ENCODE measurements at regions not wholly inside any gene's neighbourhood (a gene's known extent, or its start where the extent isn't known, plus 50 kb on each side); places are given as distances from the start of the nearest gene placed in this dataset.

DNA sequence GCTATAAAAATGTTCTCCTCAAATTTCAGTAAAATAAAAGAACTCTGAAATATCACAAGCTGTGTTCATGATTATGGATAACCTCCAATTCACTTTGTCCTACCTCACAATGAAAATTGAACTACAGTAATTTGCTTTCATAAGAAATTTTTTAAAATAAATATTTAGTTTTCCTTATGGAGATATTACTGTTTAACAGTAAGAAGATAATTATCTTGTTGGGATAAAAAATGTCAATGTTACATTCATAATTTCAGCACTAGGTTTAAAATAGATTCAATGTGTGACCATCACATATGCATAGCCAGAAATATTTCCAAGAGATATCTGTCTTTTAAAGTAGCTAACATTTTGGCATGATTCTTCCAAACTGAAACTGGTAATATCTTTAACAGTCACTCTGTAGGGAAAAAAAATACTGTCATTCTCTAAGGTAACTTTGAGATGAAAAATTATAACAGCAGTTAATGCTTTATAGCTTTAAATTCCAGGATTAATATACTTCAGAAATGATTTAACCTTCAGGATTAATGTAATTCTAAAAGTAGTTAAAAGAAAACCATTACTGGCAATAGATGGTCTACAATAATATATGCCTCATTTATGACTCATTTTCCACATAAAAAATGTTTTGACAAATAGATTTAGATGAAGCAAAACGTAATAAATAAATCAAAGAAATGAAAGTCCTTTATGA is 91.3 kb downstream of the SPRY2 start:
- H3K27me3 Mint-ChIP-seq, result peaks cover 0 to 6% of the 10 kb centered on the region in 2 donors
- no peaks in the 10 kb centered on the region for H3K36me3 Mint-ChIP-seq
- peak overlapping the region; percentile 28 for H3K4me3 Mint-ChIP-seq
- H3K9me3 Mint-ChIP-seq, result no peaks in the 10 kb centered on the region
- peak overlapping the region in 1 of 2 donors; percentile 44 for H3K27ac Mint-ChIP-seq
- no peak for DNase-seq (ENCODE audit: low spot score)
- H3K4me1 Mint-ChIP-seq (ENCODE audit: low read depth in 2 of 2), result peaks cover 0 to 5% of the 10 kb centered on the region in 2 donors
- no peak for ATAC-seq

DNA sequence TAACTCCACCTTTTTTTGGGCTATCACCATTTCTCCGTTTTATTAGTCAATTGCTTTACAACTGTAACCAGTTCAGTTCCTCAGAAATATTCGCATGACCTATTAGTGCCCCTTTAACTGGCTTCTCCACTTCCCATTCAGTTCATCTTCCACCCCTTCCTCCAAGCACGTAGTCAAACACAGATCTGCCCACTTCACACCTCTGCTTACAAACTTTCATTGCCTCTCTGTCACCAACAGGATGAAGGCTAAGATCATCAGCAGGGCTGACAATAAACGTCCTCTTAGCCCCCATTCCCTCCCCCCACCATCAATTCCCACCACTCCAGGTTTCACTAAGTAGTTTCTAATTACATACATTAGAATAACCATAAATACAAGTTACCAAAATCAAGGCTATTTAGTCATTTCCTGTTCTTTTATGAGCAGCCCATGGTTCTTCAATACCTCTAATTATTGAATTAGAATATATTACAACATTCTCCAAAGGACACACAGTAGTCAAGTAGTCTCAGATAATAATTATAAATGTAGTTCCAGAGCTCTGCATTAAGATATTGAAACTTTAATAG is 95.7 kb downstream of the SPRY2 start:
- ATAC-seq, result peak in 1 of 2 donors; percentile 56
- Mint-ChIP-seq H3K27ac (no peak overlapping the region), H3K4me1 (ENCODE audit: low read depth in 2 of 2) (peaks cover 0 to 5% of the 10 kb centered on the region in 2 donors), H3K36me3 (no peaks in the 10 kb centered on the region), H3K4me3 (no peak overlapping the region), H3K27me3 (peaks cover 0 to 11% of the 10 kb centered on the region in 2 donors), H3K9me3 (no peaks in the 10 kb centered on the region)
- no peak for DNase-seq (ENCODE audit: low spot score)

DNA sequence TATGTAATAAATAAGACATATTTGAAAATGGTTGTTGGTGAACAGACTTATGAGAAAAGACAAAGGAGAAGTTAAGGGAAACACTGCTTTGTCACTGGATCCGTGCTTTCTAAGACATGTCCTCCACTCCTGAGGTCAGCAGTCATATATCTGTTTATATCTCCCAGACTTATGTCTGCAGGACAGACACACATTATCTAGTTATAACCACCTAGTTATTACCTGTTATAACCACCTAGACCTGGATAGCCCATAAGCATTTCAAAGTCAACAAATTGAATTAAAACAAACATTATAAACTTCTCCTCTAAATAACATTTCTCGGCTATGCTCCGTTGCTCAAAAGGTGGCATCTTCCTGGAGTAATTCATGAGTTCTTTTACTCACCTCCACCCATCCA is 96.4 kb downstream of the SPRY2 start:
- ATAC-seq, result no peak
- Mint-ChIP-seq H3K27me3 (peaks cover 0 to 11% of the 10 kb centered on the region in 2 donors), H3K4me1 (ENCODE audit: low read depth in 2 of 2) (peaks cover 0 to 5% of the 10 kb centered on the region in 2 donors)

DNA sequence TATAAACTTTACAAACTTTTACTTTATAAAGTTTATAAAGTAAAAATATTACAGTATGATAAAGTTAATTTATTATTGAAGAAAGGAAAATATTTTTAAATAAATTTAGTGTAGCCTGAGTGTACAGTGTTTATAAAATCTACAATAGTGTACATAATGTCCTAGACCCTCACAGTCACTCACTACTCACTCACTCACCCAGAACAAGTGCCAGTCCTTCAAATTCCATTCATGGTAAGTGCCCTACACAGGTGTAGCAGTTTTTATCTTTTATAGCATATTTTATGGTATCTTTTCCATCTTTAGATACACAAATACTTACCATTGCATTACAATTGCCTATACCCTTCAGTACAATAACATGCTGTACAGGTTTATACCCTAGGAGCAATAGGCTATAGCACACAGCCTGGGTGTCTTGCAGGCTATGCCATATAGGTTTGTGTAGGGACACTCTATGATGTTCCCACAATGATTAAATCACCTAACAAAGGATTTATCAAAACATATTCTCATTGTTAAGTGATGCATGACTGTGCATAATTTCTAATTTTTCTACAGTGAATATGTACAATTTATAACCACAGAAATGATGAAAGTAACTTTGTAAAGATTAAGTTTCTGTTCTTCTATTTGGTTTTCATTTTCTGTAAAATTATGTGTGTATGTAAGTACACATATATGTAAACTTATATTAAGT is 98.0 kb downstream of the SPRY2 start:
- Mint-ChIP-seq H3K36me3 (no peaks in the 10 kb centered on the region), H3K27ac (no peak overlapping the region), H3K27me3 (peaks cover 3 to 20% of the 10 kb centered on the region in 2 donors), H3K9me3 (no peaks in the 10 kb centered on the region), H3K4me3 (no peak overlapping the region), H3K4me1 (ENCODE audit: low read depth in 2 of 2) (peaks cover 0 to 5% of the 10 kb centered on the region in 2 donors)
- ATAC-seq (no peak), DNase-seq (ENCODE audit: low spot score) (no peak)

More for the DNA sequence above, 96.4 kb downstream of the SPRY2 start:
- H3K27ac Mint-ChIP-seq, result no peak overlapping the region
- no peaks in the 10 kb centered on the region for H3K9me3 Mint-ChIP-seq
- H3K36me3 Mint-ChIP-seq, result no peaks in the 10 kb centered on the region
- H3K4me3 Mint-ChIP-seq, result no peak overlapping the region
- DNase-seq (ENCODE audit: low spot score), result no peak

DNA sequence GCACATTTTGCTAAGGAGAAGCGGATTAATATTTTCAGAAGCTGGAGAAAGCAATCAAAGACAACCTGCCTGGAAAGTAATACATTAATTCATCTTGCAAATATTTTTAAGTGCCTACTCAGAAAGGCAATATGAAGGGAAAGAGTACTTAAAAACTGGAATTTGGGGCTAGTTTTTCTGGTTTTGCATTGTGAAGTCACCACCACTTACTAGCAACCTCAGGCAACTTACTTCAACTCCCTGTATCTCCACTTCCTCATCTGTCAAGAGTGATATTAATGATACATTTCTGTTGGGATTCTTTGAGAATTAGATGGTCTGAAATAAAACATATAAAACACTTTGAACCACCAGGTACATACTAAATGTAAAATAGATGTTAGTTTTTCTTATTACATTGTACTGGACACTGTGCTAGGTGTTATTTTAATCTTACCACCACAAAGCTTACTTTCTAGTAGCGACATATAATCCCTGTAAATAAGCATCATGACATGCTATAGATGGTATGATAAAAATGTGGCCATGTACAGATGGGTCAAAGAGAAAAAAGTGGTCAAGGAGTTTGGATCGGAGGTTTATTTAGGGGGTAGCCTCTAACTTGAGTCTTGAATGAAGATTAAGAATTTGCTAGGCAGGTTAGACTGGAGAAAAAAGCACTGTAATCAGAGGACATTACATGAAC is 101.2 kb downstream of the SPRY2 start:
- DNase-seq (ENCODE audit: low spot score), result no peak
- peaks cover 0 to 9% of the 10 kb centered on the region in 2 donors for H3K4me1 Mint-ChIP-seq (ENCODE audit: low read depth in 2 of 2)
- H3K4me3 Mint-ChIP-seq, result no peak overlapping the region

GRCh38 chr13:80239116-80239515 is 101.8 kb downstream of the SPRY2 start:
- Mint-ChIP-seq H3K4me3 (no peak overlapping the region), H3K9me3 (no peaks in the 10 kb centered on the region), H3K27ac (no peak overlapping the region)

More for the DNA sequence above, 101.2 kb downstream of the SPRY2 start:
- no peak overlapping the region for H3K27ac Mint-ChIP-seq
- ATAC-seq, result no peak
- no peaks in the 10 kb centered on the region for H3K9me3 Mint-ChIP-seq
- H3K36me3 Mint-ChIP-seq, result no peaks in the 10 kb centered on the region
- peaks cover 8 to 15% of the 10 kb centered on the region in 2 donors for H3K27me3 Mint-ChIP-seq

DNA sequence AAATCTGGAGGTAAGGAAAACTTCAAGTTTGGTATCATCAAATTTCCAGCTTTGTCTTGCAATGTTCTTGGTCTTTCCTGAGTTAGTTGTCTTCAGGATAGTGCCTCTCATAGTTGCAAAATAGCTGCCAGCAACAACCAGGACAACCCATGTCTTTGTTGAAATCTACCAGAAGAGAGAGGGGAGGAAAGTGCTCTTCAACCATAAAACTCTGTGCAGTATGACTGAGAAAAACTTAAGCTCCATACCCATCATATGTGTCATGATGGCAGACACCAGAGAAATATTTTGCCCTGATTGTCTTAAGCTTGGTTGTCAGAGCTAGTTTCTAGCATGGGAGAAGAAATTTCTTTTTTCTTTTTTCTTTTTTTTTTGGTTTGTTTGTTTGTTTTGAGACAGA is 103.3 kb downstream of the SPRY2 start:
- Mint-ChIP-seq H3K4me3 (no peak overlapping the region), H3K9me3 (no peaks in the 10 kb centered on the region), H3K27me3 (peaks cover 8 to 9% of the 10 kb centered on the region in 2 donors), H3K36me3 (no peaks in the 10 kb centered on the region), H3K4me1 (ENCODE audit: low read depth in 2 of 2) (peaks cover 0 to 9% of the 10 kb centered on the region in 2 donors), H3K27ac (no peak overlapping the region)
- ATAC-seq (no peak), DNase-seq (ENCODE audit: low spot score) (no peak)

More at GRCh38 chr13:80239116-80239515, 101.8 kb downstream of the SPRY2 start:
- Mint-ChIP-seq H3K27me3 (peaks cover 8 to 13% of the 10 kb centered on the region in 2 donors), H3K4me1 (ENCODE audit: low read depth in 2 of 2) (peaks cover 0 to 9% of the 10 kb centered on the region in 2 donors), H3K36me3 (no peaks in the 10 kb centered on the region)
- ATAC-seq, result no peak
- DNase-seq (ENCODE audit: low spot score), result no peak

DNA sequence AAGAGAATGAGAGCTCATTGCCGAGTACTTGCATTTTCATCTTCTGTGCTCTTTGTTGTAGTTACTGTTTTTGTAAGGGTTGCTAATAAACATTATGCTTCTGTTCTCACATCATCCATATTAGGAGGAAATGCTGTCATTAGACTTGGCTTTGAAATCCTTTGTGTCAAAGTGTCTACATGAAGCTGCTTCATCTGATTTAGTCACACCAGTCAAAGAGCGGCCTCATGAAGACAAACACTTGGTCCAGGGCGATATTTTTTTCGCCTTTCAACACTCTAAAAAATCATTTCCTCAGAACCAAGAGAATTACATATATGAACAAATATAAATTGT is 105.0 kb downstream of the SPRY2 start:
- no peaks in the 10 kb centered on the region for H3K36me3 Mint-ChIP-seq

GRCh38 chr13:80235166-80235966 is 105.6 kb downstream of the SPRY2 start:
- Mint-ChIP-seq H3K36me3 (no peaks in the 10 kb centered on the region), H3K27ac (no peak overlapping the region)
- peak; percentile 38 to 55 for ATAC-seq

More for the DNA sequence above, 105.0 kb downstream of the SPRY2 start:
- Mint-ChIP-seq H3K9me3 (no peaks in the 10 kb centered on the region), H3K27me3 (peaks cover 9 to 11% of the 10 kb centered on the region in 2 donors), H3K4me1 (ENCODE audit: low read depth in 2 of 2) (peaks cover 0 to 9% of the 10 kb centered on the region in 2 donors), H3K4me3 (no peak overlapping the region), H3K27ac (no peak overlapping the region)
- no peak for DNase-seq (ENCODE audit: low spot score)
- no peak for ATAC-seq

DNA sequence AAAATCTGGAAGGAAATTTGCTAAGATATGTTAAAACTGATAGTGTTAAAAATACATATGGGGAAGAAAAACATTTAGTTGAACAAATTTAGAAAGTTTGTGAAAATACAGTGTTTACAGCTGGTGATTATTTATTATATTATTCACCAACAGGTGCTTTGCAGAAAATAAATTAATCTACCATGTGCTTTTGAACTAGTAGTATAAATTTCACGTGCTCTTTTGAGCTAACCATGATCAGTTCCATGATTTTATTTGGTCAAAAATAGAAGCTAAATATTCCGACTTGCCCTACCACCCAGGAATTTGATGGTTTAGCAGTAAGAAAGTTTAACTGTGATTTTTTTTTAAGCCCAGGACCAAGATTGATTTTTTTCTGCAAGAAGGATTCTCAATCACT is 113.3 kb downstream of the SPRY2 start:
- H3K4me1 Mint-ChIP-seq (ENCODE audit: low read depth in 2 of 2), result no peaks in the 10 kb centered on the region
- ATAC-seq (no peak), DNase-seq (ENCODE audit: low spot score) (no peak)
- peaks cover 0 to 3% of the 10 kb centered on the region in 2 donors for H3K27me3 Mint-ChIP-seq
- H3K4me3 Mint-ChIP-seq, result no peak overlapping the region
- no peaks in the 10 kb centered on the region for H3K36me3 Mint-ChIP-seq
- H3K9me3 Mint-ChIP-seq, result no peaks in the 10 kb centered on the region
- no peak overlapping the region for H3K27ac Mint-ChIP-seq

More at GRCh38 chr13:80235166-80235966, 105.6 kb downstream of the SPRY2 start:
- Mint-ChIP-seq H3K27me3 (peaks cover 9 to 11% of the 10 kb centered on the region in 2 donors), H3K4me3 (no peak overlapping the region), H3K4me1 (ENCODE audit: low read depth in 2 of 2) (peaks cover 0 to 9% of the 10 kb centered on the region in 2 donors), H3K9me3 (no peaks in the 10 kb centered on the region)
- no peak for DNase-seq (ENCODE audit: low spot score)

GRCh38 chr13:80226645-80227044 is 114.3 kb downstream of the SPRY2 start:
- Mint-ChIP-seq H3K4me3 (no peak overlapping the region), H3K36me3 (no peaks in the 10 kb centered on the region), H3K27me3 (no peaks in the 10 kb centered on the region), H3K27ac (no peak overlapping the region), H3K9me3 (no peaks in the 10 kb centered on the region), H3K4me1 (ENCODE audit: low read depth in 2 of 2) (no peaks in the 10 kb centered on the region)
- DNase-seq (ENCODE audit: low spot score) (no peak), ATAC-seq (no peak)

DNA sequence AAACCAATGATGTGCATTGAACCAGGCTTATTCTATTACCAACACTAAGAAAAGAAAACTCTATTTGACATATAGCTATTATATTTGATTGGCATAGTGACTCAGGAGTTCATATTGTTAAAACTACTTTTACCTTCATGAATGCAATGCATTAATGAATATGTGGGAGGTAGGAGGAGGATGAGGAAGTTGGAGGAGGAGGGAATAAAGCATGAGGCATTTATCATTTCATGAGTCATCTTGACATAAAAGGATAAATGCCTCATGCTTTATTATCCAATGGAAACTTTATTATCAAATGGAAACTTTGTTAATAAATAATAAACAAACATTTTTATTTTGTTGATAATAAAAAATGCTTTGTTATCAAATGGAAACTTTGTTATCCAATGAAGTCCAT is 116.5 kb downstream of the SPRY2 start:
- no peaks in the 10 kb centered on the region for H3K27me3 Mint-ChIP-seq
- no peak overlapping the region for H3K27ac Mint-ChIP-seq
- ATAC-seq (no peak), DNase-seq (ENCODE audit: low spot score) (no peak)
- no peaks in the 10 kb centered on the region for H3K36me3 Mint-ChIP-seq
- H3K4me1 Mint-ChIP-seq (ENCODE audit: low read depth in 2 of 2), result no peaks in the 10 kb centered on the region
- H3K9me3 Mint-ChIP-seq, result no peaks in the 10 kb centered on the region
- H3K4me3 Mint-ChIP-seq, result no peak overlapping the region

Measured in natural killer cell treated with Interleukin-12 subunit alpha and Interleukin-12 subunit beta and Interleukin-15 and Interleukin-18, amount 100 ng/mL, for 72 hours (primary cell).